CD4-positive, alpha-beta T cell treated with Interleukin-10 for 1 hour (primary cell): ENCODE measurements at regions not wholly inside any gene's neighbourhood (a gene's known extent, or its start where the extent isn't known, plus 50 kb on each side); places are given as distances from the start of the nearest gene placed in this dataset.
"Not testable (repeated sequence)": the region's sequence is repeated elsewhere in the genome, so short reads cannot be mapped to it uniquely, and the experiment has no call there.

Source experiments
- DNase-seq: peaks from one replicate; pipeline ENCODE4 v3.0.0-alpha.2; 2020

DNA sequence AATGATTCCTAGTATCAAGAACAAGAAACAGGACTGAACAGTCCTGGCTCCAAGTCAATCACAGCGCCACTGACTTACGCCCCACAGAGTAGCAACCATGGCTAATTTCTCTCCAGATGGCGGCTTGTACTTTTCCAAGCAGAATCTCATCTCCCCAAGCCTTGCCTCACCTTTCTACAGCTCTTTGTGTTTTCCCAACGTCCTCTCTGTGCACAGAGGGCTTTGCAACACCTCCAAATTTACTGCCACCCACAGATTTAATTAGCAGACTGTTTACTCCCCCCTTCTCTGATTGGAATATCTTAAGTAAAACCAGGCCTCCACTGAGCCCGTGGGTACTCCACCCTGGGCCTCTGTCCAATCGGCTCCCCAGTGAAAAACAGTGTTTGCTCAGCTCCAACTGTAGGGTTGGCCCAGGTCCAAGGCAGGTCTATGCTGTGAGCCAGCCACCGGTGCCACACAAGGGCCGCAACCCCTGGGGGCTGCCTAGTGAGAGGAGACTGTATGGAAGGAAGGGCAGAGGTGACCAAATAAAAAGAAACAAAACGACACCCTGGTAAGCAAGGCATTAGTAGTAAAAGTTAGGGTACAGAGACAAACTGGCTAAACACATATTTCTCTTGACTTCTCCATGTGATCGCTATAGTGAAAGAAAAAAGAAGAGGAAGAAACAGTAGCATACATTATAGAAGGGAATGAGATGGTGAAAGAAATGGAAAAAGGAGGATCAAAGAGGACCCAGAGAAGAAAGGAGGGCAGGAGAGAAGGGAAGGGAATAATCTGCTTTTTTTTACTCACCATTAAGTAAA is 128.4 kb upstream of the SOD1 start:
- no peak for DNase-seq

DNA sequence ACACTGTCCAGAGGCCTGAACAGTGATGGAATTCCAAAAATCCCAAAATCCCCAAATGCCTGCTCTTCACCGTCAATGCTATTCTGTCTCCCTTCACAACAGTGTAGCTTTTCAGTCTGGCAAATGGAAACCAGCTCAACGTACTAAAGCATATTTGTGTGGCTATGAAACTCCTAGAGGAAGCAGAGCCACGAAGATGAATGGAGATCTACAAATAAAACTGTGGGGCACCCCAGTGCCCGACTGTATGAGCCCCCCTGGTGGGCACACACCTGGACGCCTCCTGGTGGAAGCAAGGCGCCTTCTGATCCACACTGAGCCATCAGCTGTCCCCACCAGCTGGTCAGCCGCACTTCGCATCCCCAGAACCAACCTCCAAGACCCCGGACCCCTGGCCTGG is 129.1 kb upstream of the SOD1 start:
- DNase-seq: no peak

GRCh38 chr21:31529406-31529805 is 130.1 kb upstream of the SOD1 start:
- DNase-seq: no peak

DNA sequence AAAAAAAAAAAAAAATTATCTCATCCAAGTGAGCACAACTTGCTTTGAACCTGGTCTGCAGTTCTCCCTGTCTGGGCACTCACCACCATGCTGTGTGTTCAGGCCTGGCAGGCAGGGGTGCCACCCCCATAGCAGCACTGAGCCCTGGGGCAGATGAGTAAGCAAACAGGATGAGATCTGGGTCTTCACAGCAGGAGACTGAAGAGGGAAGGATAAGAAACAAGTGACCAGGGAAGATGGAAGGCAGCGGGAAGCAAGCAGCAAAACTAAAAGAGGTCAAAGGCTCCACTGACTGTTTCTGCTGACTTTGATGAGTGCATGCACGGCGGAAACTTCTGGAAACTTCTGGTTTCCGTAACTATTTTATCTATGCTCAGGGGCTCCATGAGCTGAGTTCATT is 133.5 kb upstream of the SOD1 start:
- DNase-seq: no peak

DNA sequence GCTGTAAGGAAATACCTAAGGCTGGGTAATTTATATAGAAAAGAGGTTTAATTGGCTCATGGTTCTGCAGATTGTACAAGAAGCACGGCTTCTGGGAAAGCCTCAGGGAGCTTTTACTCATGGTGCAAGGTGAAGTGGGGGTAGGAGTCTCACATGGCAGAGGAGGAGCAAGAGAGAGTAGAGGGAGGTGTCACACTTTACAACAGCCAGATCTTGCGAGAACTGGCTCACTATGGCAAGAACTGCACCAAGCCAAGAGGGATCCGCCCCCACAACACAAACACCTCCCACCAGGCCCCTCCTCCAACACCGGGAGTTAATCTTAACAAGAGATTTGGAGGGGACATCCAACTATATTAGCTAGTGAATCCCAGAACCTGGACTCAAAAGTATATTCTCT is 135.4 kb upstream of the SOD1 start:
- DNase-seq: no peak

DNA sequence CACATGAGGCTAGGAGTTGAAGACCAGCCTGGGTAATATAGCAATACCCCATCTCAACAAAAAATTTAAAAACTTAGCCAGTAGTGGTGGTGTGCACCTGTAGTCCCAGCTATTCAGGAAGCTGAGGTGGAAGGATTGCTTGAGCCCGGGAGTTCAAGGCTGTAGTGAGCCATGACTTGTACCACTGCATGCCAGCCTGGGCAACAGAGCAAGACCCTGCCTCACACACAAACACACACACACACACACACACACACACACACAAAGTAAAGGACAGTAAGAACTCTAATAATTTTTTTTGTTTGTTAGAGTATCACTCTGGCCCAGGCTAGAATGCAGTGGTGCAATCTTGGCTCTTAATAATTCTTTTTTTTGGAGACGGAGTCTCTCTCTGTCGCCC is 138.0 kb upstream of the SOD1 start:
- no peak for DNase-seq

GRCh38 chr21:31520561-31521098 is 138.9 kb upstream of the SOD1 start:
- DNase-seq: no peak

- no peak for DNase-seq
These were observed 140.9 kb upstream of the SOD1 start for GRCh38 chr21:31518580-31518979.

DNA sequence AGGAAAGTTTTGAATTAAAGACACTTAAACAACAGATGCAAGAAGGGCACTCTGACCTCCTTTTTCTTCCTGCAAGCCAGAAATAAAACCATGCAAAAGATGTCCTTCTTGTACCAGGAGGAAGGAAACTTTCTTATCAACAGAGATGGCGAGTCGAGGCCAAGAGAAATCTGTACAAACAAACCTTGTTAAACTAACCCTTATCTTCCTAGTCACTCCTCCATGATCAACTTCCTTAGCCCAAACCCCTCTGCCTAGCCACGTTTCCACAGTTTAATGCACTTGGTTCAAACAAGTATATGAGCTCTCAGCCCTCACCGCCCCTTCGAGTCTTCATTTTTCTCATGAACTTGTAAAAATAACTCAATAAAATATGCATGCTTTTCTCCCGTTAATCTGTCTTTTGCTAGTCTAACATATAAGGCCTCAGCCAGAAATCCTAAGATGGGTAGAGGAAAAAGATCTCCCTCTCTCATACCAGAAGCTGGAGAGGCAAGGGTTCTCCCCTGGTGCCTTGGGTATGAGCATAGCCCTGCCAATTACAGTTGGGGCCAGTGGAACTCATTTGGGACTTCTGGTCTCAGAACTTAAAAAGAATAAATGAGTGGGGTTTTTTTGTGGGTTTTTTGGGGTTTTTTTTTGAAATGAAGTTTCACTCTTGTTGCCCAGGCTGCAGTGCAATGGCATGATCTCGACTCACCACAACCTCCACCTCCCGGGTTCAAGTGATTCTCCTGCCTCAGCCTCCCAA is 141.7 kb upstream of the SOD1 start:
- no peak for DNase-seq

GRCh38 chr21:31515253-31515652 is 144.2 kb upstream of the SOD1 start:
- no peak for DNase-seq

- no peak for DNase-seq
These were observed 144.9 kb upstream of the SOD1 start for GRCh38 chr21:31514598-31514997.

DNA sequence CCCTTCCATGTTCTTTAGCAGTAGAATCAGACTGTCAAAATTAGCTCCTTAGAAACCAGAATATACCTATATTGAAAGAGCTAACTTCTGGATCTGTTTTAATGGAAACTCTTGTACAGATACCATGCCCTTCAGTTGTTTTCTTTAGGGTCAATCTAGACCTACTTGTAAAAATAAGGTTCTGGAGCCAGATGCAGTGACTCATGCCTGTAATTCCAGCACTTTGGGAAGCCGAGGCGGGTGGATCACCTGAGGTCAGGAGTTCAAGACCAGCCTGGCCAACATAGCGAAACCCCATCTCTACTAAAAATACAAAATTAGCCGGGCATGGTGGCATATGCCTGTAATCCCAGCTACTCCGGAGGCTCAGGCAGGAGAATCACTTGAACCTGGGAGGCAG is 146.0 kb upstream of the SOD1 start:
- not testable (repeated sequence) for DNase-seq

DNA sequence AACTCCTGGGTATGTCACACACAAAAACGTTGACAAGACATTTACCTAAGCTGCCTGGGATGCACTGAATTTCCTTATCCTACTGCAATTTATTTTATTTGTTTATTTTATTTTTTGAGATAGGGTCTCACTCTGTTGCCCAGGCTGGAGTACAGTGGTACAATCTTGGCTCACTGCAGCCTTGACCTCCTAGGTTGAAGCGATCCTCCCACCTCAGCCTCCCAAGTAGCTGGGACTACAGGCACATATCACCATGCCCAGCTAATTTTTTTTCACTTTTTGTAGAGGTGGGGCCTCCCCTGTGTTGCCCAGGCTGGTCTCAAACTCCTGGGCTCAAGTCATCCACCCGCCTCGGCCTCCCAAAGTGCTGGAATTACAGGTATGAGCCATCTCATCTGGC is 147.5 kb upstream of the SOD1 start:
- DNase-seq: not testable (repeated sequence)

DNA sequence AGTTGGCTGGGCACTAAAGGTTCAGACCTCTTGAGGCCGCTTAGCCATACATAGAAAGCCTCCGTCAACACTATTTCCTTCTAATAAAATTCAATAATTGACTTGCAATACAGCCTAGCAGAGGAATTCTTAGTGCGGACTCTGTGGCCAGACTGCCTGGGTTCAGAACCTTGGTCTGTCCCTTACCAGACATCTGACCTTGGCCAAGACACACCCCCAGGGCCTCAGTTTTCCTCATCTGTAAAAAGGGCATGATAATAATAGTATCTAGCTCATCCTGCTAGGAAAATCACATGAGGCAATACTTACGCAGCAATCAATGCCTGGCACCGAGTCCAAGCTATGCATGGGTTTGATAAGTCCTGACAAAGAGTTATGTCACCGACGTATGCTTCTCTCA is 148.2 kb upstream of the SOD1 start:
- DNase-seq: no peak

- DNase-seq: peak; percentile 68
These were observed 150.1 kb upstream of the SOD1 start for GRCh38 chr21:31509194-31510017.

DNA sequence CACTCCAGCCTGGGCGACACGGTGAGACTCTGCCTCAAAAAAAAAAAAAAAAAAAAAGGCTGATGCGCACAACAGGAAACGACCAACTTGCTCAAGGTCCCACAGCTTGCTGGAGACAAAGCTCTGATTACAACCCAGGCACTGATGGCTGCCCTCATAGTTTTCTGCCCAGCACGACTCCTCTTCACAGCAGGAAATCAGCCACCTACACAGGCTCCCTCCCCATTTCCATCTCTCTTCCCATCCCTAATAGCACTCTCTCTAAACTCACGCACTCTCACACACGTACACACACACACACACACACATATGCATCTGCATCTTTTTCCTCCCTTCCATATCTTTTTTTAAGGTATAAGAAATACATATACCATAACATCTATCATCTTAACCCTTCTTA is 153.5 kb upstream of the SOD1 start:
- peak; percentile 3 for DNase-seq

DNA sequence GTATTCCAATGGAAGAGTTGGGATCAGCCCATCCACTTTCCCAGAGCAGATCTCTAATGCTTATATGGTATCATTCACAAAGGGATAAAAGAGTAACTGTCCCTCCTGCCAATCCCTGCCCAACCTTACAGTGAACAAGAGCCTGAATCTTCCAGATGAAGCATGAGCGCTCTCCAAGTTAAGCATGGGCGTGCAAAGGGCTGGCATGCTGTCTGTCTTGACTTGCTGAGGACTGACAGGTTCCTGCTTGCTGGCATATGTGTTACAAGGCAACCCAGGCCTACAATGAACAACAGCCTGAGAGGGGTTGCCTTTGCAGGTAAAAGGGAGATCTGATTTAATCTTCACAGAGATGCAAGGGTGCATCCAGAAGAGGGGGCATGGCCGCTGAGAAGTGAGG is 155.6 kb upstream of the SOD1 start:
- DNase-seq: no peak

DNA sequence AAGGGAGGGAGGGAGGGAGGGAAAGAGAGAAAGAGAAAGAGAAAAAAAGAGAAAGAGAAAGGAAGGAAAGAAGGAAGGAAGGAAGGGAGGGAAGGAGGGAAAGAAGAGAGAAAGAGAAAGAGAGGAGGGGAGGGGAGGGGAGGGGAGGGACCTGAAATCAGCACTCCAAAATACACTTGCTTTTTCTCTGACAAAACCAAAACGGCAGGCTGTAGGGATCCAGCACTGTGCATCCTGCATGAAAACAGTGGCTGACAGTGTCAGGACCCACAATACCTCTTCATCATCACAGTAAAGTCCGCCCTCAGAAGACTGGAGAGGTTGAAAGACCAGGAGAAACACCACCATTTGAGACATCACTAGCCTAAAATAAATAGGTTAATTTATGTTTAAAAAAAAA is 156.0 kb upstream of the SOD1 start:
- no peak for DNase-seq

GRCh38 chr21:31502537-31503143 is 156.9 kb upstream of the SOD1 start:
- DNase-seq: no peak

- DNase-seq: no peak
These were observed 157.6 kb upstream of the SOD1 start for GRCh38 chr21:31501926-31502325.

DNA sequence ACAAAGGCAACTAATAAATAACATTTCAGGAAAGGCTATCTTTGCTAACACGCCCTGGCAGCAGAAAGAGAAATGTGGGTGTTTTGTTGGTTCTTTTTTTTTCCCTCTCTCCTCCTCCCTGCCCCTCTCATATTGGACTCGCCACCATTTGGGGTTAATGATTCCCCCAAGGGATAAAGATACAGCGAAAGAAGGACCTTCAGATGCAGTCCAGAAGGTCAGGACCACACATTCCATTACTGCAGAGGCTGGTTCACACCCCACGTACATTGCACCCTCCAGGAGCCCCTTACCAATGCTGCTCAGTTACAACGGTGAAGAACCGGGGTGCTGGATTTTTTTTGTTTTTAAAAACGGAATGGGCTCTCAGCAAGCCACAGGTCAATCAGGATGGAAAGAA is 156.9 kb upstream of the TIAM1 start:
- DNase-seq: no peak

GRCh38 chr21:31500071-31500470 is 156.0 kb upstream of the TIAM1 start:
- no peak for DNase-seq

- no peak for DNase-seq
These were observed 154.9 kb upstream of the TIAM1 start for GRCh38 chr21:31498985-31499384.
